ENCODE measurements at regions not wholly inside any gene's neighbourhood (a gene's known extent, or its start where the extent isn't known, plus 50 kb on each side); places are given as distances from the start of the nearest gene placed in this dataset.
"Not testable (repeated sequence)": the region's sequence is repeated elsewhere in the genome, so short reads cannot be mapped to it uniquely, and the experiment has no call there.

GRCh38 chr10:35776557-35776956 is 134.5 kb upstream of the FZD8 start:
- not testable (repeated sequence) for TF ChIP-seq POLR2A (IDR thresholded peaks at IDR 0.05; ENCODE audit: low read depth, low read length); POLR2AphosphoS5 (IDR thresholded peaks at IDR 0.05; ENCODE audit: low read depth, low read length); TAF1 (IDR thresholded peaks at IDR 0.05; ENCODE audit: borderline replicate concordance, low read depth, low read length)

All from GM12892 (cell line).